Hippocampal formation (tissue), 2 donors: ENCODE measurements at regions not wholly inside any gene's neighbourhood (a gene's known extent, or its start where the extent isn't known, plus 50 kb on each side); places are given as distances from the start of the nearest gene placed in this dataset.

Experiments used
- DNase-seq, 2 donors: peaks; one replicate each; lab custom pipeline; 2025; lab: John Stamatoyannopoulos, UW

DNA sequence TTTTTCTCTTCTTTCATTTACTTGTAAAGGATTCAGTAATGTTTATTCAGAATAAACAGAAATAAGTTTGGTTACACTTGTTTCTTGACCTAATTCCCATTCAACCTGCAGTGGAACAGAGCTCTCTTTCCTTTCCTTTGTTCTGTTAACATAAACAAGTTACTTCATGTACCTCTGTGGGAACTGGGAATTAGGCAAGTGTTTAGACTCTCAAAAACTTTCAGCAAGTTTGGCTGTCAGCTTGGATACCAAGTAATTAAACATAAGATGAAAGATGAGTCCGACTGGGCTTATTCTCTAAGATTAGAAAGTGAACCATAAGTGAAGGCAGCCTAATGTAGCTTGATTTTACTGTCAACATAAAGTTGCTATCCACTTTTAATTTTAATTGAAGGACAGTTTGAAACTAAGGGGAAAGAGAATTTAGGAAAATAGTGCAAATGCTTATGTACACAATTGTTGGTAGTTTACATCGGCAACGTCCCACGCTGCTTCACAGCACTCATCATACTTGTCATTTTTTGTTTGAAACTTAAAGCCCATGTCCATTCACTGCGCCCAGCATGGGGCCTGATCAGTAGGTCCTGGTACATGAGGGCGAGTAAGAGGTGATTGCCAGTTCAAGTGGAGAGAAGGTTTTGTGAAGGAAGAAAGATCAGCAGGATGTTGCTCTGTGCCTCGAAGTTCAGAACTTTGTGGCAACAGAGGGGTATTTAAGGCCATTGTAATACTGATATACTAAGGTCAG is 113.0 kb downstream of the PLEKHG1 start:
- peak in 1 of 2 donors; percentile 30 for DNase-seq

DNA sequence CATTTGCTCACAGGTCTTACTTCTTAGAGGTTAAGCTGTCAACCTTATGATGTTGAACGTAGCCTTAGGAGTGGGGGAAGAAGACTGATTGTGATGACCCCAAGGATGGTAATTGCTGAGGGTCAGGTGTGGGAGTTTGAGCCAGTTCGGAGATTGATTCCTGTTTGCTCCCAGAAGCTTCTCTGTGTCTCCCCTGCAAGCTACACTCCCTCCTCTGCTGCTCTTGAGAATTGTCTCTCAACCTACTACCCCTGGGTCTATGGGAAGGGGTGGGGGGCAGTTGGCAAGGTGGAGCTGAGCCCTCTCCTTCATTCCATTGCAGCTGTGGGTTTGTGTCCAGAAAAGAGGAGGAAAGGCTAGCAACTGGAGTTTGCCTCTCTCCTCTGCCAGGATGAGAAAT is 113.8 kb downstream of the PLEKHG1 start:
- DNase-seq, result no peak

DNA sequence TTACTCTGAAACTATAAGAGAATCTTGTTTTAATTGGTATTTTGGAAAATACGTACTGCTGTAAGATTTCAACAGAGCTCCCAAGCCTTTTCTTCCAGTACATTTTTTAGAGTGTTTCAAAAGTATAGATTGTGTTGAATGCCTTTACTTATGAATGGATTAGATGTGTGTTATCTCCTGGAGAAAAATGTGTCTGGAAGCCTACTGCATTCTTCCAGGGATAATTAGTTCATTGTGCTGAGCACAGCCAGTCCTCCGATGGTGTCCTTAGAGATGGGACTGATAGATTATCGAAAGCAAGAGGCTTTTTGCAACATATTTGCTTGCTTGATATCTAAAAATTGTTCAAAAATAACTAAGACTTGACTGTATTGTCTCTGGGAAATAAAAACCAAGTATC is 114.2 kb downstream of the PLEKHG1 start:
- no peak for DNase-seq

DNA sequence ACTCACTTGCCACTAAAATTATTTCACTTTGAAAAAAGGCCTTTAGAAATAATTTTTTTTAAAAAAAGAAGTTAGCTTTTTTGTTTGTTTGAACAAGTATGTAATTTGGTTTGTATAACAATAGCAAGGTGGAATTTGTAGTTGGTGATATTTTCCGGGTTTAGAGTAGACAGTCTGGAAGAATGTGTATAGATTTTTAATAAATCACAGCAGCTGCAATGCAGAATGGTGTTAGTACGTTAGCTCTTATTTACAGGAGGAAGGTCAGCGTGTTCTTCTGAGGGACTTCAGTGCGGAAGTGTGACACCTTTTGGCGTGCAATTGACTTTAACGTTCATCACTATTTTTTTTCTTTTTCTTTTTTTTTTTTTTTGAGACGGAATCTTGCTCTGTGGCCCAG is 115.4 kb downstream of the PLEKHG1 start:
- no peak for DNase-seq

DNA sequence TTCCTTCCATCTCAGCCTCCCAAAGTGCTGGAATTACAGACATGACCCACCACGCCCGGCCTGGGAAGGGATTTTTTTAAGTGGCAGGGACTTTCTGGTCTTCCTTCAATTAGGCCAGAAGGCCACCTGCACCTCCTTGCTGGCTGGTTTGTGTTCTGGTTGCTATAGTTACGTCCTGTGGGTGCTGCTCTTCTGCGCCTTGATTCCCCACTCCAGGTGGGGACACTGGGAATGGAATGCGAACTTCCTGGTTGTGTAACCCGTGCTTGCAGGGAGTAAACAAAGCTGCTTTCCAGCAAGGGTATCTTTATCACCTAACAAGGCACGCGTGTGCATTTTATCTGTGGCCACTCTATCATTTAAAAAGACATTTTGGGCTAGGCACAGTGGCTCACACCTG is 117.7 kb downstream of the PLEKHG1 start:
- DNase-seq, result no peak

DNA sequence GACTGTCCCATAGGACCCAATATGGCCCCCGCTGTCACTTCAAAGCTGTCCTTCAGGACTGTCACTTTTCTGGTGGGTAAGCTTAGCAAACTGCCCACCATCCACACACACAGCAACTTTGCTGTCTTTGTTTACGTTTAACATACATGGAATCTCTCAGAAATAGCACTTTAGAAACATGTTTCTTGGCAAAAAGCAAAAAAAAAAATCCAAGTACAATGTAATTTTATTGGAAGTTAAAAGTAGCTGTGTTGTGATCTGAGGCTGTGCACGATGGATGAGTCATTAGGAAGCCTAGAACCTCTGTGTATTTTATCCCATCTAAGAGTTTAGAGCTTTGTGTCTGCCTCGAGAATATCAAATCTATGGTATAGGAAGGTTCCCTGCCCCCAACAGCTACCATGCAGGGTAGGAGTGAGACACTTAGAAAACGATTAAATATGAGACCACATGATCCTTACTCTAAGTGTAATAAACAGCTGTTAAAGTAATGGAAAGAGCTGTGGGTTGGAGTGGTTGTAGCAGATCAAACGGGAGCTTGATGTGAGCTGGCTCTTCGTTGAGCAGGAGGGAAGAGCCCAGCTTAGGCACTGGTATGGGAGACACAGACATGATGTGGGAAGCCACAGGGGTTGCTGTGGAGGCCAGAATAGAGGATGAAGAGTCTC is 119.5 kb downstream of the PLEKHG1 start:
- DNase-seq, result no peak

DNA sequence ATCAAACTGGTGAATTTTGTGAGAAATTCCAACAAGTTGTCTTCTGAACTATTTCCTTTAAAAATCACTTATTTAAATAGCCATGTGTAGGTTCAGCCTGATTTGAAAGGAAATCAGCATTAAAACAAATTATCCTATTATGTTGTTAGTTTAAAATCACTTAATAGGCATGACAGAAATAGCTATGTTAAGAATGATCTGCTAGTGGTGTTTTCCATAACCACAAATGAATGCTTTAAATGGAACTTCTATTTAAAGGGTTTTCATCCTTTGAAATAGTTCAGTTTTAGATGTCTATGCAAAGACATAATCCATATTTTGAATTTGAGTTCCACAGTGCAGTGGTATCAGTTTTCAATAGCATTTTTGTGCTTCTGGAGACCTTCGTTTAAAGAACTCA is 120.1 kb downstream of the PLEKHG1 start:
- DNase-seq, result no peak

DNA sequence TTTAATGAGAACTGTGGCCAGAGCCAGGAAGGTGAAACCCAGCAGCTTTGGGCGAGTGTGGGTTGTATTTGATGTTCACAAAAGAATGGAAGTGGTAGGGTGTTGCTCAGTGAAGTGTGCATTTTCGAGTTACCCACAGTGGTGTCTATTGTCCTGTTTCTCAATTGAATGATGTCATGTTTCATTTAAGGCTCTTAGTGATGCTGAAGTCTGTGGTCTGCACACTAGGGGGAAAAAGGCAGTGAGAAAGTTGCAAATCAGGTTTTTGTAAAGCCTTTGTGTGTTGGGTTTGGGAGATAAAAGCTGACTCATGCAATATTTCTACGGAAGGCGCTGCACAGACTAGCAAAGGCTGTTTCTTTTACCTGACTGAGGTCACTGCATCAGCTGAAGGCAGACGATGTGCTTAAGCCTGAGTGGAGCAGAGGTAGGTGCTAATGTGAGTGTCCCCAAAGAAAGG is 121.1 kb downstream of the PLEKHG1 start:
- DNase-seq, result peak in 1 of 2 donors; percentile 34

DNA sequence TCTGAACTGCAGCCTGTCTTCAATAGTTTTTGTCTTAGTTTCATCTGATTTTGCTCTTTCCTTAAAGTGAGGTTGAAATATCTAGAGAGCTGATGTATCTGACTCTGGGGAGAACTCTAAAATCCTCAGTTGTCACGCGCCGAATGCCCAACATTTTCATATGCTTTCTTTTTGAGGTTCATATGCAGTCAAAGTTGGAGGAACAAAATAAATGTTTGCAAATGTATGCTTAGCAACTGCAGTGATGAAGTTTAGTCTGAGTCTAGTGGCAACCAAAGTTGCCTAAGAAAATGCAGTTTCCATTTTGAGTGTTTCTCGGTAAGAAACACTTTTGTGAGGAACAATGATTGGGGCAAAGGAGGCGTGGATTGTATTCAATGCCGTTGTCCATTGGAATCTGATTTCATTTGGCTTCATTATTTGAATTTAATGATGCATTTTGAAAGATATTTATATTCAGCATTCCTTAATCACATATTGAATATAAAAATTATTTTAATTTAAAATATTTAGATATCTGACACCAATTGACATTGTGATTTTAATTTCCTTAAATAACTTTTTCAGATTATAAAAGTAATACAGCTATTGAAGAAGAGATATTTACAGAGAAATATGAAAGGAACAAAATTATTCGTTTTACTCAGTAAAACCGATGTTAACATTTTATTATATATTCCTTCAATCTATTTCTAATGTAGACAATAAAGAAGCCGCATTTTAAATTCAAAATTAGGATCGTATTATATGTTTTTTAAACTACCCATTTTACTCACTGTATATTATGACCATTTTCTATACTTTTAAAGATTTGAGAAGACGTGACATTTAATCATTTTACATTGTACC is 122.0 kb downstream of the PLEKHG1 start:
- DNase-seq, result no peak

DNA sequence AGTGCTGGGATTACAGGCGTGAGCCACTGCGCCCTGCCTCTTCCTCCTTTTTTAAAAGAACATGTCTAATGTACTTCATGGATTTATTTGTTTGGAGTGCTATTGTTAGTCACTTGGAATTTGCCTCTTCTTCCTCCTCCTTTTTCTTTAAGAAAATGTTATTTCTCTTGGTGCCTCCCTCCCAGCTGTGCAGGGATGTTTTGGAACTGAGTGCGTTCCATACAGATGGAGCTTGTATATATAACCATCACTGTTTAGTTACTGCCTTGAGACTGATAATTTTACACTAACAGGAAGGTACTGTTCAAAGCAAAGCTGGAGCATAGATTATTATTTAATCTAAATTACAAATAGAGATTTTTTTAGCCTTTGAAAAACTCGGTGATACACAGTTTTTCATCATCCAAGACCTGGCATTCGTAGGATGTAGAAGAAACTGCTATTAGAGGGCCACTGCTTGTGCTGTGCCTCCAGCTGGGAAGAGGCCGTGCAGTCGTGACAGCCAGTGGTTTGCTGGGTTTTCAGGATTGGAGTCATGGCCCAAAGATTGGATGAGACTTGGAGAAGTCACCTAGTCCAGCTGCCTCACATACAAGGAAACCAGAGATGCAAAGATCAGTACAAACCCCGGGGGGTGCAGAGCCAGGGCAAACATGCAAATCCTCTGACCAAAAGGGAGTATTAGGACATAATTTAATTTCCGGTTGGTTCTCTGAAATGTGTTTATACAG is 123.1 kb downstream of the PLEKHG1 start:
- DNase-seq, result no peak

DNA sequence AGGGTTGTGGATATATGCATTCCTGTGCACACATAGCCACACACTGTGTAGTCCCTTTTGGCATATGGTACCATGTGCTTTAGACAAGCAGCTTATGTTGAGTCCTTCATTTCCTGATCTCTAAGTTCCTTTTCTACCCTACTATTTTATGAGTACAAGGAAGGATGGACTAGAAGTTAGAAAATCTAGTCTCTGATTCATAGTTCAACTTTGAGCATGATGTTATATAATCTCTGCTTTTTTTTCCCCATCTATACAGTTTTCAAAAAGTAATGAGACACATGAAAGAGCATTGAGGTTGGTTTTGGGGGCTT is 123.6 kb downstream of the PLEKHG1 start:
- DNase-seq, result no peak

DNA sequence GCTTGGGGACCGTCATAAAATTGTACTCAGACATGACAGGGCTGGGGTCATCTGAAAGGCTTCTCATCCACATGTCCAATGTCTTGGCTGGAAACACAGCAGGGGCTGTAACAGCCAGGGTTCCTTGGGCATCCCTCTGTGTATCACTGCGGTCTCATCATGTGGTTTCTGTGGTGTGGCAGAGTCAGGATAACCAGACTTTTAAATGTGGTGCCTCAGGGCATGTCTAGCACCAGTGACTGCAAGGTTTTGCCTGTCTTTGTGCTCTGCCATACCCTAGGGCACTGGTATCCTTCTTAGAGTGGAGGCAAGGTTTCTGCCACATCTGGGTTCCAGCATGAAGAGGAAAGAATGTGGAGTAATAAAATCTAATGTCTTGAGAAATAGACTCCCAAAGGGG is 124.2 kb downstream of the PLEKHG1 start:
- DNase-seq, result no peak

DNA sequence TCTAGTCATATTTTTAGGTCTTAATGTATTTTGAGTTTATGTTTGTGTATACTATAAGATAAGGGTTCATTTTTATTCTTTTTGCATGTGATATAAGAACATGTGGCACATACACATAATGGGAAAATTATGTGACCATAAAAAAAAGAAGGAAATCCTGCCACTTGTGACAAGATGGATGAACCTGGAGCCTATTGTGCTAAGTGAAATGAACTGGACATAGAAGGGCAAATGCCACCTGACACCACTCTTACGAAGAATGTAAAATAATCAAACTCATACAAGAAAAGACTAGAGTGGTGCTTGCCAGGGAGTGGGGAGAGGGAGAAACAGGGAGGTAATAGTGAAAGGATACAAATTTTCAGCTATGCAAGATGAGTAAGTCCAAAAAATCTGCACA is 126.1 kb downstream of the PLEKHG1 start:
- no peak for DNase-seq

DNA sequence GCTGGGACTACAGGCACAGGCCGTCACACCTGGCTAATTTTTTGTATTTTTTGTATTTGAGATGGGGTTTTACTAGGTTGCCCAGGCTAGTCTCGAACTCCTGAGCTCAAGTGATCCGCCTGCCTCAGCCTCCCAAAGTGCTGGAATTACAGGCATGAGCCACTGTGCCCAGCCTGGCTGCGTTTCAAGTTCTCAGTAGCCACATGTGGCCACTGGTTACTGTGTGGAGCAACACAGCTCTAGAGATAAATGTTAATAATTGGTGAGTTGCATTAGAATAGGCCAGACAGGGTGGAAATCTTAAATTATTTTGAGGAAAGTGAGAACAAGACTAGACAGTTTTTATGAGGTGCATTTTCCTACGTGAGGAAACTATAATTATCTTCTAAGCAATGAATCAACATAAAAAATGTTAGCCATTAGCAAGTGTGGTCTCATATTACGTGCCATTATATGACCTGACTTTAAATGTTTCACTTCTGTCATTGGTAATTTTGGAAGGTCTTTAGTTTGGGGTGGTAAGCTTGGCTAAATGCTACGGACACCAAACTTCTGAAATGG is 129.6 kb downstream of the PLEKHG1 start:
- no peak for DNase-seq

DNA sequence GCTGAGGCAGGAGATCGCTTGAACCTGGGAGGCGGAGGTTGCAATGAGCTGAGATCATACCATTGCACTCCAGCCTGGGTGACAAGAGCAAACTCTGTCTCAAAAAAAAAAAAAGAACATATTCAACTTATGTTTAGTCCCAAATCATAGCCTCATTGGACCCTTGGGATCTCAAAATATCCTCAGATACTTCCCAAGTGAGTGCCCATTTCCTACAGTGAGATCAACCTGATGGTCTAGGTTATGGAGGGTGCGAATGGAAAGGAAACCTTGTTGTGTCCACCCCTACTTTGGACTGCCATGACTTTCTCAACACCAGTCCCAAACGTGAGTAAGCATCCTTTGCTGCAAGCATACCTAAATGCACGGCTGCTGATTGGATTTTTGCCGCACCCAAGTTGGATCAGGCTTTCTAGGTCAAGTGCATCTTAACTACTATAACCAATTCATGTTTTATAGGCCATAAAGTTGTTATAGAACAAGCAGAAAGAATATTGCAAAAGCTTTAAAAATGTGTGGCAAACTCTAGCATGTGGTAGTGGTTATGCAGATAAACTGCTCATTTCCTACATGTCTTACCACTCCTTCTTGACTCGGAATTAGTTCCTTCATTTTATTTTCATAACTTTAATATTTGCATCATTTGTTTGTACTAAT is 131.2 kb downstream of the PLEKHG1 start:
- DNase-seq, result no peak

DNA sequence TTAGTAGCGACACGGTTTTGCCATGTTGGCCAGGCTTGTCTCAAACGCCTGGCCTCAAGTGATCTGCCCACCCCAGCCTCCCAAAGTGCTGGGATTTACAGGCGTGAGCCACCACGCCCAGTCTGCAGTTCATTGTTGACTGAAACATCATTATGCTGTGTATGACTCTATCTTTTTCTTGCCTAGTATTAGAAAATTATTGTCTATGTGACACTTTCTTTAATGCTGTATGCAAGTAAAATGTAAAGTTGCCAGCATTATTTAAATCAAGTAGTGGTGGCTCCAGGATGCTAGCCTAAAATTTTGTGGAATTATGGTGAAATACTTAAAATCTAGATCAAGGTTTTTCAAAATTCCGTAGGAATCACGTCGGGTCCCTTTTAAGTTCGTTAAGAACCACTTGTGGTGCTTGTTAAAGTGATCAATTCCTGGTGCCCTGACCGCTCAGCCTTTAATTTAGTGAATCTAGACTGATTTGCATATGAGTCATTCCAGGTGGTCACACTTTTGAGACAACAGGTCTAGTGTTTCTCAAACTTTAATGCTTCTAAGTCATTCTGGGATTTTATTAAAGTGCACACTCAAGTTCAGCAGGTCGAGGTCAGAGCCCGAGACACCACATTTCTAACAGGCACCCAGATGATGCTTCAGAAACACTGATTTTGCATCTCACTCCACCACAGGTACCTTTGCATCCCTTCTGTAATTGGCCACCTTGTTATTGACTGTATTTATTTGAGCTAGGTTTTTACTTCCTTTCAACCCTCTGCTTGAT is 132.6 kb upstream of the MTHFD1L start:
- DNase-seq, result no peak

DNA sequence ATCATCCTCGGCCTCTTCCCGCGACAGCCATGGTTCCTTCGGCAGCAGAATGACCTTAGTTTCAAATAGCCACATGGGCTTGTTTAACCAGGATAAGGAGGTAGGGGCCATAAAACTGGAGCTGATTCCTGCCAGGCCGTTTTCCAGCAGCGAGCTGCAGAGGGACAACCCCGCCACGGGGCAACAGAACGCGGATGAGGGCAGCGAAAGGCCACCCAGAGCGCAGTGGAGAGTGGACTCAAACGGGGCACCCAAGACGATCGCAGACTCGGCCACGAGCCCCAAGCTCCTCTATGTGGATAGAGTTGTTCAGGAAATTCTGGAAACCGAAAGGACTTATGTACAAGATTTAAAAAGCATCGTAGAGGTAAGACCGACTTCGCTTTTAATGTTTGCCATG is 131.8 kb upstream of the MTHFD1L start:
- DNase-seq, result no peak

DNA sequence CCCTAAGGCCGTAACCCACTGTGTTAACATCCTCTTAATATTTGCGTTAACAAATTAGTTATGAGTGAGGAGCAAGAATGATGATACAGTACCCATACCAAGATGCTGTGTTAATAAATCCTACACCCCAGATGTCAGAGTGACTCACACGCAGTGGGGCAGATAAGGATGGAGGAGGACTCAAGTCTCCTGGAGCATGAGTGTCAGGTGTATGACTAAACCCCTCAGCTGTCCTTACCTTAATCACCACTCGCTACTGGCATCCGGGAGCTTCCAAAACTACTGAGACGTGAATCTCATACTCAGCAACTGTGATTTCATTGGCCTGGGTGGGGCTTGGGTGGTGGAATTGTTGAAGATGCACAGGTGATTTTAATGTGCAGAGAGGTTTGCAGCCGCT is 131.3 kb upstream of the MTHFD1L start:
- no peak for DNase-seq

DNA sequence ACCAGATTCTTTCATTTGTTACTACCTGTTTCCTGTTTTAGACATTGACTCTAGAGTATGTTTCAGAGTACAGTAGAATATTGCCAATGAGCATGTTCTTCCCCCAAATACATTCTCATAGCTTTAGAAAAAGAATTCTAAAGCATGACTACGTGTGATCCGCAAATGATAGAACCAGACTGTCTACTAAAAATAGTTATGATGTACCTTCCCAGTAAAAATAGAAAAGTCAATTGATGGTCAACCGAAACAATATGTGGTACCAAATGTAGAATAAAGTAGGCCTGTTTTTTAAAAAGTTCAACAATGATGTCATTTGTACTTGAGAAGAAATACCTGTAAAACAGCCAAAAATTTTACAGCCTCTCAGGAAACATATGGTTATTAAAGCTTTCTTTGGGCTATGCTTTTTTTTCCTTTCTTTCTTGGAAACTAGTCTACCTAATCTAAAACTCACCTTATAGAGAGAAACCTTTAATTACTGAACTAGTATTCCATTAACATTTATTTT is 130.1 kb upstream of the MTHFD1L start:
- DNase-seq, result no peak

DNA sequence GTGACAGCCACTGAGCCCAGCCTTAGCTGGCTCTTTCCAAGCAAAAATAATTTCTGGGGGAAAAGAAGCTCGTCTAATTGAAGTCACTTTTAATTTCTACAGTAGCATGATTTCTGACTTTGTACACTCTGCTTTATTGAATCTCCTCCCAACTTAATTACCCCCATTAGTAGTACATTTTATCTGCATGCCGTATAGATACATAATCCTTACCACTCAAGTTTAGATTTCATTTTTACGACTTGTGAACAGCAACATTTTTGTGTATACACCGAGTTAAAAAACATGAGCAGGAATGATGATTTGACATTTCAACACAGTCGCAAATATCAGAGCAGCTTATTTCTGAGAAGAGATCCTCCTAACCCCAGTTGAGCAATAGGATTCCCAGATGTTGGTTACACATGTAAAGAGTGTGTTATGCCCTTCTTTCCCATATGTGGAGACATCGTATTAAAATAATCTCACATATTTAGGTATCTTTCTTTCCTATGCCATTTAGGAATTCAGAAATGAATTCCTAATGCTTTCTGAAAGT is 127.3 kb upstream of the MTHFD1L start:
- DNase-seq, result no peak
